HL-60 (cell line): ENCODE measurements at regions not wholly inside any gene's neighbourhood (a gene's known extent, or its start where the extent isn't known, plus 50 kb on each side); places are given as distances from the start of the nearest gene placed in this dataset.

Source experiments
- POLR2AphosphoS5 ChIP-seq: IDR thresholded peaks from 2 replicates; pipeline ENCODE4 v1.6.1; 2012; ENCODE audit warnings: low read depth
- REST ChIP-seq: IDR thresholded peaks from 2 replicates; pipeline ENCODE4 v1.6.1; 2012; ENCODE audit warnings: low read depth; ENCODE audit not compliant: insufficient replicate concordance
- TF ChIP-seq, protein P1 (sequence below): IDR thresholded peaks from one replicate; pipeline ENCODE4 v1.5.1; 2011; ENCODE audit warnings: low read length, control low read depth, inconsistent platforms; ENCODE audit not compliant: insufficient read depth

DNA sequence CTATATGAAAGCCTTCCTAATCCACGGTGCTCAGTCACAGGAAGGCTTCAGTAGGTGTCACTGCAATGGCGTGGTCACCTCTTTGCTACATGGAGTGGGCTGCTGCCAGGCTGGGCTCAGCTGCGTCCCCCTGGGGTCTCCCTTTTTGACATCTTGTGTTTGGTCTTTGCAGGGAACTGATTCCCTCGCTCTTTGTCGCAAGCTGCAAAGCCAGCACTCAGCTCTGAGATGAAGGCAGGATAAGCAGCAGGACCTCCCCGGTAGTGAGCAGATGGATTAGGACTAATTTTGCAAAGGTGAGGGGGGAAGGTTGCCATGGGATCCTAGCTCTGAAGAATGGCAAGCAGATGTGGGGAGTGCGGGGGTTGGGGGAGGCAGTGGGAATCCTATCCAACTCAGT, 173.9 kb upstream of the ARL4C start:
- TF ChIP-seq, protein P1, sequence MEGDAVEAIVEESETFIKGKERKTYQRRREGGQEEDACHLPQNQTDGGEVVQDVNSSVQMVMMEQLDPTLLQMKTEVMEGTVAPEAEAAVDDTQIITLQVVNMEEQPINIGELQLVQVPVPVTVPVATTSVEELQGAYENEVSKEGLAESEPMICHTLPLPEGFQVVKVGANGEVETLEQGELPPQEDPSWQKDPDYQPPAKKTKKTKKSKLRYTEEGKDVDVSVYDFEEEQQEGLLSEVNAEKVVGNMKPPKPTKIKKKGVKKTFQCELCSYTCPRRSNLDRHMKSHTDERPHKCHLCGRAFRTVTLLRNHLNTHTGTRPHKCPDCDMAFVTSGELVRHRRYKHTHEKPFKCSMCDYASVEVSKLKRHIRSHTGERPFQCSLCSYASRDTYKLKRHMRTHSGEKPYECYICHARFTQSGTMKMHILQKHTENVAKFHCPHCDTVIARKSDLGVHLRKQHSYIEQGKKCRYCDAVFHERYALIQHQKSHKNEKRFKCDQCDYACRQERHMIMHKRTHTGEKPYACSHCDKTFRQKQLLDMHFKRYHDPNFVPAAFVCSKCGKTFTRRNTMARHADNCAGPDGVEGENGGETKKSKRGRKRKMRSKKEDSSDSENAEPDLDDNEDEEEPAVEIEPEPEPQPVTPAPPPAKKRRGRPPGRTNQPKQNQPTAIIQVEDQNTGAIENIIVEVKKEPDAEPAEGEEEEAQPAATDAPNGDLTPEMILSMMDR: no peak
- TF ChIP-seq REST (no peak), POLR2AphosphoS5 (no peak)
